ENCODE measurements at regions not wholly inside any gene's neighbourhood (a gene's known extent, or its start where the extent isn't known, plus 50 kb on each side); places are given as distances from the start of the nearest gene placed in this dataset.

DNA sequence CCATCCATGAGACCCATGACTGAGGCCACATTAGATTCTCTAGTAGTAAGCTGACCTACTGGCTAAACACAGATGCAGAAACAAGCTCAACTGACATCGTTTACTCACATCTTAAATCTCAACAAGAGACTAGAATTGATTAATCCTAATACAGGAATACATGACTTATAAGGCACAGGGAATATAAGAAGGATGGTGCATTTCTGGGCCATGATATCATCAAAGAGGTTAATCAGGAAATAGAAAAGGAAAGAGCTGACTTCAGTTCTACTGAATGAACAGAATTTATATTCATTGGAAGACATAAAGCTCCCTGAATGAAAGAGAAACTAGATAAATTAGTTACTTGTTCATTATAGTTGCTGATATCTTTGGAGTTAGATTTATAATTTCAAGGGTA lies 1406.5 kb downstream of the STIM2 start:
- ATAC-seq (no peak), DNase-seq (ENCODE audit: low read depth, low spot score) (no peak)
- ChIA-PET CTCF (no interaction called here), POLR2A (no interaction called here)
- intact Hi-C loops (cut with micrococcal nuclease; ENCODE audit: unreplicated experiment) (no loop called here), in situ Hi-C loops (cut with HindIII; ENCODE audit: low pct_unique_long_range_greater_than_20kb, low sequenced_read_pairs) (no loop called here)
- Histone ChIP-seq H3K27me3 (ENCODE audit: control insufficient read depth, insufficient read depth, low read length) (no peaks in the 10 kb centered on the region), H3K4me3 (ENCODE audit: low read depth in 2 of 2, low read length in 2 of 2) (no peak overlapping the region), H3K9me3 (ENCODE audit: control insufficient read depth, insufficient read depth, low read depth, low read length) (no peaks in the 10 kb centered on the region), H3K36me3 (ENCODE audit: control insufficient read depth, insufficient read depth, low read length) (no peaks in the 10 kb centered on the region), H3K4me1 (ENCODE audit: control insufficient read depth, insufficient read depth, low read length) (no peaks in the 10 kb centered on the region), H3K27ac (ENCODE audit: low read length) (no peak overlapping the region)
- BruUV-seq (replicated peaks): no TSS peak
- TF ChIP-seq, protein P1, sequence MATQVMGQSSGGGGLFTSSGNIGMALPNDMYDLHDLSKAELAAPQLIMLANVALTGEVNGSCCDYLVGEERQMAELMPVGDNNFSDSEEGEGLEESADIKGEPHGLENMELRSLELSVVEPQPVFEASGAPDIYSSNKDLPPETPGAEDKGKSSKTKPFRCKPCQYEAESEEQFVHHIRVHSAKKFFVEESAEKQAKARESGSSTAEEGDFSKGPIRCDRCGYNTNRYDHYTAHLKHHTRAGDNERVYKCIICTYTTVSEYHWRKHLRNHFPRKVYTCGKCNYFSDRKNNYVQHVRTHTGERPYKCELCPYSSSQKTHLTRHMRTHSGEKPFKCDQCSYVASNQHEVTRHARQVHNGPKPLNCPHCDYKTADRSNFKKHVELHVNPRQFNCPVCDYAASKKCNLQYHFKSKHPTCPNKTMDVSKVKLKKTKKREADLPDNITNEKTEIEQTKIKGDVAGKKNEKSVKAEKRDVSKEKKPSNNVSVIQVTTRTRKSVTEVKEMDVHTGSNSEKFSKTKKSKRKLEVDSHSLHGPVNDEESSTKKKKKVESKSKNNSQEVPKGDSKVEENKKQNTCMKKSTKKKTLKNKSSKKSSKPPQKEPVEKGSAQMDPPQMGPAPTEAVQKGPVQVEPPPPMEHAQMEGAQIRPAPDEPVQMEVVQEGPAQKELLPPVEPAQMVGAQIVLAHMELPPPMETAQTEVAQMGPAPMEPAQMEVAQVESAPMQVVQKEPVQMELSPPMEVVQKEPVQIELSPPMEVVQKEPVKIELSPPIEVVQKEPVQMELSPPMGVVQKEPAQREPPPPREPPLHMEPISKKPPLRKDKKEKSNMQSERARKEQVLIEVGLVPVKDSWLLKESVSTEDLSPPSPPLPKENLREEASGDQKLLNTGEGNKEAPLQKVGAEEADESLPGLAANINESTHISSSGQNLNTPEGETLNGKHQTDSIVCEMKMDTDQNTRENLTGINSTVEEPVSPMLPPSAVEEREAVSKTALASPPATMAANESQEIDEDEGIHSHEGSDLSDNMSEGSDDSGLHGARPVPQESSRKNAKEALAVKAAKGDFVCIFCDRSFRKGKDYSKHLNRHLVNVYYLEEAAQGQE (IDR thresholded peaks at IDR 0.05; ENCODE audit: insufficient read depth in 1 of 2, low read depth in 2 of 2, low read length in 1 of 2): no peak

DNA sequence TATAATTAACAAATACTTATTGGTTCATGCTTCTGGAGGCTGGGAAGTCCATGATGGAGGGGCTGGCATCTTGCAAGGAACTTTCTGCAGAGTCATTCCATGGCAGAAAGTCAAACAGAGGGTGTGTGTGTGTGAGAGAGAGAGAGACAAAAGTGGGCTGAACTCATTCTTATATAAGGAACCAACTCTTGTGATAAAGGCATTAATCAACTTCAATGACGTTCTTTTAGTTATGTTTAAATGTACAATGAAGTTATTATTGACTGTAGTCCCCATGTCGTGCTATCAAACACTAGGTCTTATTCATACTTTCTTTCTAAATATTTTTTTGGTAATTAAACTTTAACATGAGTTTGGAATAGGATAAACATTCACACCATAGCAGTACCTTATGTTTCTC lies 1408.8 kb downstream of the STIM2 start:
- BruUV-seq (replicated peaks): no TSS peak
- no peaks in the 10 kb centered on the region for H3K36me3 ChIP-seq (ENCODE audit: control insufficient read depth, insufficient read depth, low read length)
- ChIA-PET CTCF (no interaction called here), POLR2A (no interaction called here)
- H3K27ac ChIP-seq (ENCODE audit: low read length): no peak overlapping the region
- DNase-seq (ENCODE audit: low read depth, low spot score) (no peak), ATAC-seq (no peak)
- in situ Hi-C loops (cut with HindIII; ENCODE audit: low pct_unique_long_range_greater_than_20kb, low sequenced_read_pairs) (no loop called here), intact Hi-C loops (cut with micrococcal nuclease; ENCODE audit: unreplicated experiment) (no loop called here)
- no peak overlapping the region for H3K4me3 ChIP-seq (ENCODE audit: low read depth in 2 of 2, low read length in 2 of 2)
- TF ChIP-seq POLR2AphosphoS5 (IDR thresholded peaks at IDR 0.05; ENCODE audit: low read depth, low read length) (no peak), TCF7L2 (IDR thresholded peaks at IDR 0.05; ENCODE audit: low read depth, low read length) (no peak), SIN3A (IDR thresholded peaks at IDR 0.05; ENCODE audit: borderline replicate concordance, insufficient read depth, low read depth, low read length) (no peak)
- TF ChIP-seq, protein P2, sequence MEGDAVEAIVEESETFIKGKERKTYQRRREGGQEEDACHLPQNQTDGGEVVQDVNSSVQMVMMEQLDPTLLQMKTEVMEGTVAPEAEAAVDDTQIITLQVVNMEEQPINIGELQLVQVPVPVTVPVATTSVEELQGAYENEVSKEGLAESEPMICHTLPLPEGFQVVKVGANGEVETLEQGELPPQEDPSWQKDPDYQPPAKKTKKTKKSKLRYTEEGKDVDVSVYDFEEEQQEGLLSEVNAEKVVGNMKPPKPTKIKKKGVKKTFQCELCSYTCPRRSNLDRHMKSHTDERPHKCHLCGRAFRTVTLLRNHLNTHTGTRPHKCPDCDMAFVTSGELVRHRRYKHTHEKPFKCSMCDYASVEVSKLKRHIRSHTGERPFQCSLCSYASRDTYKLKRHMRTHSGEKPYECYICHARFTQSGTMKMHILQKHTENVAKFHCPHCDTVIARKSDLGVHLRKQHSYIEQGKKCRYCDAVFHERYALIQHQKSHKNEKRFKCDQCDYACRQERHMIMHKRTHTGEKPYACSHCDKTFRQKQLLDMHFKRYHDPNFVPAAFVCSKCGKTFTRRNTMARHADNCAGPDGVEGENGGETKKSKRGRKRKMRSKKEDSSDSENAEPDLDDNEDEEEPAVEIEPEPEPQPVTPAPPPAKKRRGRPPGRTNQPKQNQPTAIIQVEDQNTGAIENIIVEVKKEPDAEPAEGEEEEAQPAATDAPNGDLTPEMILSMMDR (IDR thresholded peaks at IDR 0.05): no peak
- TF ChIP-seq, protein P1 (IDR thresholded peaks at IDR 0.05; ENCODE audit: insufficient read depth in 1 of 2, low read depth in 2 of 2, low read length in 1 of 2): no peak
- H3K27me3 ChIP-seq (ENCODE audit: control insufficient read depth, insufficient read depth, low read length): no peaks in the 10 kb centered on the region
- no peaks in the 10 kb centered on the region for H3K9me3 ChIP-seq (ENCODE audit: control insufficient read depth, insufficient read depth, low read depth, low read length)
- no peaks in the 10 kb centered on the region for H3K4me1 ChIP-seq (ENCODE audit: control insufficient read depth, insufficient read depth, low read length)

All from Panc1 (cell line).